ENCODE measurements at regions not wholly inside any gene's neighbourhood (a gene's known extent, or its start where the extent isn't known, plus 50 kb on each side); places are given as distances from the start of the nearest gene placed in this dataset.

- no peaks in the 10 kb centered on the region for H3K9me3 ChIP-seq (replicated peaks; ENCODE audit: insufficient read depth, low read length)
- DNase-seq, result no peak
Observed at GRCh38 chr4:14043203-14043602, 415.7 kb upstream of the BOD1L1 start.

GRCh38 chr4:14046642-14047041 is 419.1 kb upstream of the BOD1L1 start:
- Histone ChIP-seq H3K9me3 (replicated peaks; ENCODE audit: insufficient read depth, low read length) (no peaks in the 10 kb centered on the region), H3K36me3 (replicated peaks; ENCODE audit: insufficient read depth, low read length) (no peaks in the 10 kb centered on the region), H3K4me2 (ENCODE audit: low read depth, low read length) (no peak overlapping the region), H2AFZ (ENCODE audit: low read length) (no peak overlapping the region), H3K79me2 (ENCODE audit: low read length) (no peaks in the 10 kb centered on the region), H3K9ac (ENCODE audit: low read length) (no peak overlapping the region), H3F3A (ENCODE audit: insufficient read depth, low read length) (no peaks in the 10 kb centered on the region), H3K4me1 (ENCODE audit: low read length) (no peaks in the 10 kb centered on the region), H3K4me3 (ENCODE audit: low read length) (no peak overlapping the region), H3K27me3 (replicated peaks; ENCODE audit: insufficient read depth, low read length) (no peaks in the 10 kb centered on the region), H3K27ac (ENCODE audit: low read length) (no peak overlapping the region), H3K9me2 (replicated peaks; ENCODE audit: insufficient read depth, low read length) (no peaks in the 10 kb centered on the region), H4K20me1 (ENCODE audit: insufficient read depth, low read length) (no peaks in the 10 kb centered on the region)
- no peak for DNase-seq
- TF ChIP-seq EZH2 (optimal IDR thresholded peaks at IDR 0.05; ENCODE audit: low read depth, low read length) (no peak), EZH2phosphoT487 (IDR thresholded peaks at IDR 0.05; ENCODE audit: low read length) (no peak)
- TF ChIP-seq, protein P1, sequence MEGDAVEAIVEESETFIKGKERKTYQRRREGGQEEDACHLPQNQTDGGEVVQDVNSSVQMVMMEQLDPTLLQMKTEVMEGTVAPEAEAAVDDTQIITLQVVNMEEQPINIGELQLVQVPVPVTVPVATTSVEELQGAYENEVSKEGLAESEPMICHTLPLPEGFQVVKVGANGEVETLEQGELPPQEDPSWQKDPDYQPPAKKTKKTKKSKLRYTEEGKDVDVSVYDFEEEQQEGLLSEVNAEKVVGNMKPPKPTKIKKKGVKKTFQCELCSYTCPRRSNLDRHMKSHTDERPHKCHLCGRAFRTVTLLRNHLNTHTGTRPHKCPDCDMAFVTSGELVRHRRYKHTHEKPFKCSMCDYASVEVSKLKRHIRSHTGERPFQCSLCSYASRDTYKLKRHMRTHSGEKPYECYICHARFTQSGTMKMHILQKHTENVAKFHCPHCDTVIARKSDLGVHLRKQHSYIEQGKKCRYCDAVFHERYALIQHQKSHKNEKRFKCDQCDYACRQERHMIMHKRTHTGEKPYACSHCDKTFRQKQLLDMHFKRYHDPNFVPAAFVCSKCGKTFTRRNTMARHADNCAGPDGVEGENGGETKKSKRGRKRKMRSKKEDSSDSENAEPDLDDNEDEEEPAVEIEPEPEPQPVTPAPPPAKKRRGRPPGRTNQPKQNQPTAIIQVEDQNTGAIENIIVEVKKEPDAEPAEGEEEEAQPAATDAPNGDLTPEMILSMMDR (IDR thresholded peaks at IDR 0.05; ENCODE audit: low read length), result no peak

More at GRCh38 chr4:14043203-14043602, 415.7 kb upstream of the BOD1L1 start:
- no peak overlapping the region for H3K4me3 ChIP-seq (ENCODE audit: low read length)
- H2AFZ ChIP-seq (ENCODE audit: low read length), result no peak overlapping the region
- H3K36me3 ChIP-seq (replicated peaks; ENCODE audit: insufficient read depth, low read length), result no peaks in the 10 kb centered on the region
- no peaks in the 10 kb centered on the region for H4K20me1 ChIP-seq (ENCODE audit: insufficient read depth, low read length)
- H3K9me2 ChIP-seq (replicated peaks; ENCODE audit: insufficient read depth, low read length), result no peaks in the 10 kb centered on the region
- no peak overlapping the region for H3K27ac ChIP-seq (ENCODE audit: low read length)
- TF ChIP-seq EZH2 (optimal IDR thresholded peaks at IDR 0.05; ENCODE audit: low read depth, low read length) (no peak), EZH2phosphoT487 (IDR thresholded peaks at IDR 0.05; ENCODE audit: low read length) (no peak)
- TF ChIP-seq, protein P1 (IDR thresholded peaks at IDR 0.05; ENCODE audit: low read length), result no peak
- H3K79me2 ChIP-seq (ENCODE audit: low read length), result no peaks in the 10 kb centered on the region
- no peak overlapping the region for H3K9ac ChIP-seq (ENCODE audit: low read length)
- H3K27me3 ChIP-seq (replicated peaks; ENCODE audit: insufficient read depth, low read length), result no peaks in the 10 kb centered on the region
- H3F3A ChIP-seq (ENCODE audit: insufficient read depth, low read length), result no peaks in the 10 kb centered on the region
- no peak overlapping the region for H3K4me2 ChIP-seq (ENCODE audit: low read depth, low read length)
- no peaks in the 10 kb centered on the region for H3K4me1 ChIP-seq (ENCODE audit: low read length)

DNA sequence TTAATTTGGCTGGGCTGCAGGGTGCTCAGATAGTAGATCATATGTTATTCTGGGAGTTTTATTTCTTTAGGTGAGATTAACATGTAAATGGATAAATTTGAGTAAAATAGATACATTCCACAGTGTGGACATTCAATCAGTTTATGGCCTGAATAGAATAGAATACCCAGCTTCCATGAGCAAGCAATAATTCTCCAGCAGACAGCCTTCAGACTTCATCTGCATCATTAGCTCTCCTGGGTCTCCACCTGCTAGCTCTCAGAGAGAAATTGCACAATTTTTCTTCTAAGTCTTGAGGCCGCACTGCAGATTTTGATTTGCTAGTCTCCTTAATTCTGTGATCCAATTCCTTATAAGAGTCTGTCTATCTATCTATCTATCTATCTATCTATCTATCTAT is 420.3 kb upstream of the BOD1L1 start:
- no peaks in the 10 kb centered on the region for H3K36me3 ChIP-seq (replicated peaks; ENCODE audit: insufficient read depth, low read length)
- no peaks in the 10 kb centered on the region for H3K27me3 ChIP-seq (replicated peaks; ENCODE audit: insufficient read depth, low read length)
- H3F3A ChIP-seq (ENCODE audit: insufficient read depth, low read length), result no peaks in the 10 kb centered on the region
- no peak for TF ChIP-seq EZH2phosphoT487 (IDR thresholded peaks at IDR 0.05; ENCODE audit: low read length)
- TF ChIP-seq EZH2 (optimal IDR thresholded peaks at IDR 0.05; ENCODE audit: low read depth, low read length), result no peak
- TF ChIP-seq, protein P1 (IDR thresholded peaks at IDR 0.05; ENCODE audit: low read length), result no peak
- no peaks in the 10 kb centered on the region for H3K4me1 ChIP-seq (ENCODE audit: low read length)
- H4K20me1 ChIP-seq (ENCODE audit: insufficient read depth, low read length), result no peaks in the 10 kb centered on the region
- H3K79me2 ChIP-seq (ENCODE audit: low read length), result no peaks in the 10 kb centered on the region
- no peak overlapping the region for H3K27ac ChIP-seq (ENCODE audit: low read length)
- H3K9ac ChIP-seq (ENCODE audit: low read length), result no peak overlapping the region
- no peaks in the 10 kb centered on the region for H3K9me3 ChIP-seq (replicated peaks; ENCODE audit: insufficient read depth, low read length)
- no peak for DNase-seq
- no peak overlapping the region for H3K4me2 ChIP-seq (ENCODE audit: low read depth, low read length)
- H3K9me2 ChIP-seq (replicated peaks; ENCODE audit: insufficient read depth, low read length), result no peaks in the 10 kb centered on the region
- H3K4me3 ChIP-seq (ENCODE audit: low read length), result no peak overlapping the region
- no peak overlapping the region for H2AFZ ChIP-seq (ENCODE audit: low read length)

Data from MM.1S (cell line).